NCI-H1694 treated with DMSO at 0.1 percent for 48 hours (cell line): ENCODE measurements at regions not wholly inside any gene's neighbourhood (a gene's known extent, or its start where the extent isn't known, plus 50 kb on each side); places are given as distances from the start of the nearest gene placed in this dataset.

ENCODE experiments used
- DNase-seq: peaks from one replicate; lab custom pipeline; 2025; lab: John Stamatoyannopoulos, UW

GRCh38 chr10:112053895-112054294 lies 129.7 kb downstream of the GPAM start:
- no peak for DNase-seq

- DNase-seq: no peak
Observed at GRCh38 chr10:112054516-112054915, 129.0 kb downstream of the GPAM start.

GRCh38 chr10:112057072-112057471 lies 126.5 kb downstream of the GPAM start:
- no peak for DNase-seq

- DNase-seq: no peak
Observed at GRCh38 chr10:112059220-112059619, 124.3 kb downstream of the GPAM start.

- DNase-seq: no peak
Observed at GRCh38 chr10:112071596-112072133, 111.9 kb downstream of the GPAM start.

- DNase-seq: no peak
Observed at GRCh38 chr10:112078003-112078402, 105.6 kb downstream of the GPAM start.

- DNase-seq: peak; percentile 26
Observed at GRCh38 chr10:112080231-112080630, 103.3 kb downstream of the GPAM start.

- peak; percentile 42 for DNase-seq
Observed at GRCh38 chr10:112082120-112082519, 101.4 kb downstream of the GPAM start.

GRCh38 chr10:112083472-112083871 lies 100.1 kb downstream of the GPAM start:
- DNase-seq: no peak

GRCh38 chr10:112087953-112088456 lies 95.6 kb downstream of the GPAM start:
- DNase-seq: no peak

- DNase-seq: no peak
Observed at GRCh38 chr10:112091703-112092102, 91.9 kb downstream of the GPAM start.

- no peak for DNase-seq
Observed at GRCh38 chr10:112092519-112092918, 91.0 kb downstream of the GPAM start.

GRCh38 chr10:112094984-112095383 lies 88.6 kb downstream of the GPAM start:
- no peak for DNase-seq

GRCh38 chr10:112095731-112096130 lies 87.8 kb downstream of the GPAM start:
- no peak for DNase-seq

GRCh38 chr10:112098682-112099081 lies 84.9 kb downstream of the GPAM start:
- no peak for DNase-seq
